BE2C (cell line): ENCODE measurements at regions not wholly inside any gene's neighbourhood (a gene's known extent, or its start where the extent isn't known, plus 50 kb on each side); places are given as distances from the start of the nearest gene placed in this dataset.

Experiments
- DNase-seq: peaks from one replicate; pipeline ENCODE4 v3.0.0-alpha.2; 2020
- H3K27me3 ChIP-seq: fragments of 250-450 bp; sonication (Bioruptor Pico); 2 replicates; pipeline ENCODE4 v1.5.1; 2020; ENCODE audit warnings: mild to moderate bottlenecking
- H3K36me3 ChIP-seq: fragments of 250-450 bp; sonication (Bioruptor Pico); 2 replicates; pipeline ENCODE4 v1.5.1; 2020; ENCODE audit warnings: mild to moderate bottlenecking
- H3K4me1 ChIP-seq: fragments of 250-450 bp; sonication (Bioruptor Pico); 2 replicates; pipeline ENCODE4 v1.5.1; 2020
- H3K4me3 ChIP-seq: 2 replicates; pipeline ENCODE4 v1.5.1; 2011; ENCODE audit warnings: low read depth, low read length
- H3K9me3 ChIP-seq: fragments of 250-450 bp; sonication (Bioruptor Pico); 2 replicates; pipeline ENCODE4 v1.5.1; 2020
- CTCF ChIP-seq: IDR thresholded peaks from 2 replicates; pipeline ENCODE4 v1.5.1; 2012; ENCODE audit warnings: mild to moderate bottlenecking, low read depth, low read length

- TF ChIP-seq CTCF: no peak
- H3K4me1 ChIP-seq: no peaks in the 10 kb centered on the region
- H3K4me3 ChIP-seq: no peak overlapping the region
- no peaks in the 10 kb centered on the region for H3K9me3 ChIP-seq
- H3K36me3 ChIP-seq: no peaks in the 10 kb centered on the region
- no peak for DNase-seq
- no peaks in the 10 kb centered on the region for H3K27me3 ChIP-seq
These were observed 1284.1 kb downstream of the AACS start for GRCh38 chr12:126349383-126349782.

GRCh38 chr12:126353604-126354003 is 1288.4 kb downstream of the AACS start:
- no peaks in the 10 kb centered on the region for H3K9me3 ChIP-seq
- TF ChIP-seq CTCF: no peak
- H3K36me3 ChIP-seq: no peaks in the 10 kb centered on the region
- no peaks in the 10 kb centered on the region for H3K4me1 ChIP-seq
- no peaks in the 10 kb centered on the region for H3K27me3 ChIP-seq
- no peak for DNase-seq
- no peak overlapping the region for H3K4me3 ChIP-seq

- Histone ChIP-seq H3K36me3 (no peaks in the 10 kb centered on the region), H3K4me3 (no peak overlapping the region), H3K9me3 (no peaks in the 10 kb centered on the region), H3K27me3 (no peaks in the 10 kb centered on the region), H3K4me1 (no peaks in the 10 kb centered on the region)
- no peak for DNase-seq
- no peak for TF ChIP-seq CTCF
These were observed 1289.4 kb downstream of the AACS start for GRCh38 chr12:126354633-126355032.

GRCh38 chr12:126355346-126355745 is 1290.1 kb downstream of the AACS start:
- H3K4me1 ChIP-seq: no peaks in the 10 kb centered on the region
- H3K4me3 ChIP-seq: no peak overlapping the region
- TF ChIP-seq CTCF: no peak

GRCh38 chr12:126358806-126359205 is 1293.6 kb downstream of the AACS start:
- Histone ChIP-seq H3K9me3 (no peaks in the 10 kb centered on the region), H3K27me3 (no peaks in the 10 kb centered on the region), H3K4me3 (no peak overlapping the region), H3K4me1 (no peaks in the 10 kb centered on the region), H3K36me3 (no peaks in the 10 kb centered on the region)
- no peak for DNase-seq
- TF ChIP-seq CTCF: no peak

More at GRCh38 chr12:126355346-126355745, 1290.1 kb downstream of the AACS start:
- Histone ChIP-seq H3K27me3 (no peaks in the 10 kb centered on the region), H3K9me3 (no peaks in the 10 kb centered on the region), H3K36me3 (no peaks in the 10 kb centered on the region)
- DNase-seq: no peak

GRCh38 chr12:126359216-126359615 is 1294.0 kb downstream of the AACS start:
- H3K36me3 ChIP-seq: no peaks in the 10 kb centered on the region
- H3K27me3 ChIP-seq: no peaks in the 10 kb centered on the region
- no peak overlapping the region for H3K4me3 ChIP-seq
- H3K4me1 ChIP-seq: no peaks in the 10 kb centered on the region
- DNase-seq: no peak
- no peaks in the 10 kb centered on the region for H3K9me3 ChIP-seq
- TF ChIP-seq CTCF: no peak
